IMR-90 (cell line): ENCODE measurements at regions not wholly inside any gene's neighbourhood (a gene's known extent, or its start where the extent isn't known, plus 50 kb on each side); places are given as distances from the start of the nearest gene placed in this dataset.

Source experiments
- ATAC-seq: fragments of 200-7000 bp; cut with Tn5 transposase; 2 replicates; pipeline ENCODE4 v1.9.1; 2020; ENCODE audit warnings: low read depth, mild to moderate bottlenecking, moderate library complexity
- BruUV-seq: library from RNA; stranded (reverse); fragments of 400-500 nt; replicated peaks from 2 replicates; lab custom pipeline; 2021; lab: Mats Ljungman, UMichigan
- CTCF ChIA-PET: fragments of 300-600 bp; formaldehyde crosslinking; extraction: SDS; loops from one replicate; lab custom pipeline; 2021; ENCODE audit warnings: antibody characterized with exemption; lab: Yijun Ruan, JAX
- POLR2A ChIA-PET: fragments of 300-600 bp; sonication (Branson Sonifier 250); formaldehyde crosslinking; loops from one replicate; lab custom pipeline; 2022; ENCODE audit warnings: antibody characterized with exemption; ENCODE audit not compliant: unreplicated experiment; lab: Charles Lee
- DNase-seq: peaks from one replicate; pipeline ENCODE4 v3.0.0; 2013
- H2AFZ ChIP-seq: replicated peaks from 2 replicates; pipeline ENCODE3; 2013; ENCODE audit warnings: low read length, mild to moderate bottlenecking; ENCODE audit not compliant: poor library complexity
- H2AK5ac ChIP-seq: 2 replicates; pipeline ENCODE4 v1.6.1; 2013; ENCODE audit warnings: low read depth, low read length, inconsistent platforms
- H2AK9ac ChIP-seq: replicated peaks from 2 replicates; pipeline ENCODE3; 2013; ENCODE audit warnings: mild to moderate bottlenecking, low read depth, low read length, moderate library complexity; ENCODE audit not compliant: poor library complexity
- H2BK120ac ChIP-seq: 2 replicates; pipeline ENCODE4 v1.6.1; 2013; ENCODE audit warnings: low read depth, low read length, inconsistent platforms
- H2BK15ac ChIP-seq: 3 replicates; pipeline ENCODE4 v1.6.1; 2013; ENCODE audit warnings: low read depth, low read length, inconsistent platforms
- H2BK20ac ChIP-seq: 2 replicates; pipeline ENCODE4 v1.6.1; 2013; ENCODE audit warnings: low read depth, mild to moderate bottlenecking, inconsistent platforms, low read length, moderate library complexity
- H2BK5ac ChIP-seq: 2 replicates; pipeline ENCODE4 v1.6.1; 2013; ENCODE audit warnings: mild to moderate bottlenecking, low read depth, low read length, inconsistent platforms; ENCODE audit not compliant: poor library complexity, severe bottlenecking
- H3K14ac ChIP-seq: replicated peaks from 2 replicates; pipeline ENCODE4 v1.6.1; 2013; ENCODE audit warnings: low read depth, low read length, inconsistent platforms
- H3K18ac ChIP-seq: 2 replicates; pipeline ENCODE4 v1.6.1; 2013; ENCODE audit warnings: low read depth, low read length, control low read depth
- H3K23ac ChIP-seq: 2 replicates; pipeline ENCODE4 v1.6.1; 2013; ENCODE audit warnings: low read depth, low read length, inconsistent platforms
- H3K27ac ChIP-seq: 2 replicates; pipeline ENCODE4 v1.5.1; 2013; ENCODE audit warnings: mild to moderate bottlenecking, control low read depth, low read length; ENCODE audit not compliant: insufficient read depth
- H3K27me3 ChIP-seq: 2 replicates; pipeline ENCODE4 v1.6.1; 2013; ENCODE audit warnings: low read length; ENCODE audit not compliant: control insufficient read depth, insufficient read depth
- H3K36me3 ChIP-seq: 2 replicates; pipeline ENCODE4 v1.6.1; 2013; ENCODE audit warnings: low read length, mixed read lengths; ENCODE audit not compliant: control insufficient read depth, insufficient read depth
- H3K4ac ChIP-seq: 2 replicates; pipeline ENCODE4 v1.6.1; 2013; ENCODE audit warnings: low read depth, low read length, inconsistent platforms
- H3K4me1 ChIP-seq: 2 replicates; pipeline ENCODE4 v1.6.1; 2013; ENCODE audit warnings: low read length, mixed read lengths; ENCODE audit not compliant: control insufficient read depth, insufficient read depth
- H3K4me2 ChIP-seq: 2 replicates; pipeline ENCODE4 v1.6.1; 2013; ENCODE audit warnings: low read depth, mild to moderate bottlenecking, control low read depth, low read length, moderate library complexity
- H3K4me3 ChIP-seq: 2 replicates; pipeline ENCODE4 v1.5.1; 2013; ENCODE audit warnings: low read depth, mild to moderate bottlenecking, control low read depth, low read length, moderate library complexity; ENCODE audit not compliant: insufficient read depth
- H3K56ac ChIP-seq: 2 replicates; pipeline ENCODE4 v1.6.1; 2013; ENCODE audit warnings: low read length, inconsistent platforms; ENCODE audit not compliant: insufficient read depth; ENCODE audit errors: extremely low read depth
- H3K79me1 ChIP-seq, 2 experiments: 2 replicates each; pipeline ENCODE4 v1.6.1; 2013; ENCODE audit warnings: low read length in 2 of 2, inconsistent platforms in 1 of 2, low read depth in 1 of 2
- H3K9ac ChIP-seq: 2 replicates; pipeline ENCODE4 v1.6.1; 2013; ENCODE audit warnings: low read depth, low read length, control low read depth
- H3K9me1 ChIP-seq: 2 replicates; pipeline ENCODE4 v1.6.1; 2013; ENCODE audit warnings: low read length, inconsistent platforms; ENCODE audit not compliant: insufficient read depth
- H3K9me3 ChIP-seq: 2 replicates; pipeline ENCODE4 v1.6.1; 2013; ENCODE audit warnings: low read length; ENCODE audit not compliant: control insufficient read depth, insufficient read depth
- H4K20me1 ChIP-seq: 2 replicates; pipeline ENCODE4 v1.6.1; 2013; ENCODE audit warnings: low read length, inconsistent platforms; ENCODE audit not compliant: insufficient read depth
- H4K5ac ChIP-seq: 2 replicates; pipeline ENCODE4 v1.6.1; 2013; ENCODE audit warnings: mild to moderate bottlenecking, low read depth, low read length, control low read depth
- H4K8ac ChIP-seq, 2 experiments: 2 replicates each; pipeline ENCODE4 v1.6.1; 2013; ENCODE audit warnings: low read depth in 2 of 2, low read length in 2 of 2, control low read depth in 1 of 2, inconsistent platforms in 1 of 2
- H4K91ac ChIP-seq: 2 replicates; pipeline ENCODE4 v1.6.1; 2013; ENCODE audit warnings: low read depth, low read length, inconsistent platforms; ENCODE audit not compliant: insufficient read depth
- BHLHE40 ChIP-seq: fragments of 150-350 bp; IDR thresholded peaks from 2 replicates; pipeline ENCODE4 v1.6.1; 2016; ENCODE audit warnings: mild to moderate bottlenecking, low read depth, low read length
- CEBPB ChIP-seq: IDR thresholded peaks from 2 replicates; pipeline ENCODE4 v1.6.1; 2012; ENCODE audit warnings: low read depth, low read length, improper control_type of control experiment
- CHD1 ChIP-seq: IDR thresholded peaks from 2 replicates; pipeline ENCODE4 v1.6.1; 2012; ENCODE audit warnings: low read depth, low read length, improper control_type of control experiment
- MAFK ChIP-seq: IDR thresholded peaks from 2 replicates; pipeline ENCODE4 v1.6.1; 2012; ENCODE audit warnings: low read depth, low read length, improper control_type of control experiment
- MXI1 ChIP-seq: IDR thresholded peaks from 2 replicates; pipeline ENCODE4 v1.6.1; 2012; ENCODE audit warnings: low read depth, mild to moderate bottlenecking, low read length, moderate library complexity, borderline replicate concordance
- NFE2L2 ChIP-seq: fragments of 150-350 bp; IDR thresholded peaks from 2 replicates; pipeline ENCODE4 v1.6.1; 2016; ENCODE audit warnings: low read depth, mild to moderate bottlenecking, low read length
- RAD21 ChIP-seq: IDR thresholded peaks from 2 replicates; pipeline ENCODE4 v1.6.1; 2012; ENCODE audit warnings: low read length, improper control_type of control experiment
- RCOR1 ChIP-seq: IDR thresholded peaks from 2 replicates; pipeline ENCODE4 v1.6.1; 2012; ENCODE audit warnings: mild to moderate bottlenecking, low read length, improper control_type of control experiment; ENCODE audit not compliant: insufficient replicate concordance
- RFX5 ChIP-seq: IDR thresholded peaks from 2 replicates; pipeline ENCODE4 v1.8.0; 2012; ENCODE audit warnings: low read depth, mild to moderate bottlenecking, low read length, moderate library complexity
- SMC3 ChIP-seq: fragments of 150-350 bp; IDR thresholded peaks from 2 replicates; pipeline ENCODE4 v1.6.1; 2016; ENCODE audit warnings: low read depth, mild to moderate bottlenecking, antibody characterized with exemption, low read length, moderate library complexity
- WGBS, 2 experiments: methylation state at CpG; one replicate each; pipeline versions ENCODE4 v1.1.5 to v1.1.7; 2013; ENCODE audit warnings: missing lambda C conversion rate in 2 of 2; ENCODE audit not compliant: insufficient read length in 1 of 2; ENCODE audit errors: extremely low coverage in 2 of 2; 5-methylcytosine and 5-hydroxymethylcytosine counted together
- dilution Hi-C: fragments of 300-500 bp; cut with HindIII; formaldehyde crosslinking; loops from one replicate; pipeline ENCODE4 v1.14.3; 2018; ENCODE audit warnings: low sequenced_read_pairs; ENCODE audit not compliant: unreplicated experiment
- in situ Hi-C: fragments of 300-500 bp; cut with MboI; formaldehyde crosslinking; loops from 3 replicates; pipeline ENCODE4 v1.14.3; 2019; ENCODE audit warnings: low sequenced_read_pairs, inconsistent platforms, mixed read lengths
- intact Hi-C: fragments of 100-400 bp; cut with micrococcal nuclease; formaldehyde crosslinking; loops from 2 replicates; pipeline ENCODE4 v1.10.0; 2022
- TF ChIP-seq, protein P1 (sequence below): fragments of 150-350 bp; IDR thresholded peaks from 2 replicates; pipeline ENCODE4 v1.6.1; 2016; ENCODE audit warnings: low read depth, mild to moderate bottlenecking, low read length, moderate library complexity, borderline replicate concordance
- TF ChIP-seq, protein P2 (sequence below): fragments of 150-350 bp; IDR thresholded peaks from 2 replicates; pipeline ENCODE4 v1.6.1; 2017; ENCODE audit warnings: mild to moderate bottlenecking, antibody characterized with exemption, low read length, low read depth

DNA sequence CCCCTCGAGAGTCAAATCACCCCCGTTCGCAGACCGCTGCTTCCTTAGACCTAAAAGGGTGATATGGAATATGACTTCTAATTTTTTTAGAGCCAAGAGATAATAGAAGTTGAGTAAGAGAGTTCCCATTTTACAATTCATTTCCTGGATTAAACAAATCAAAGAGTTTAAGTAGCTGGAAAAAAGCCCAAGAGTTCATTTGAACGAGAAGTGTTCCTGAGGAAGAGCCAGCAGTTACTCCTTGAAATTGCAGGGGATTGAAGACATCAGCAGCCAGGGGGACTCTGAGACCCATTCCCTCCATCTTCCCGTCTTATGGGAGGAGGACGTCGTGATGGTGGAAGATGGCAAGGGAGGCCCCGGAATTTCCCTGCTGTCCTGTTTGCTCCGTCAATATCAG lies 277.0 kb downstream of the WDR11 start:
- no CpG with 5 or more reads among the region's 10 CpGs for WGBS, 2 experiments
- H3K14ac ChIP-seq = no peak overlapping the region

More for the DNA sequence above, 277.0 kb downstream of the WDR11 start:
- POLR2A ChIA-PET = no interaction called here
- Histone ChIP-seq H4K20me1 (no peaks in the 10 kb centered on the region), H3K27ac (no peak overlapping the region), H4K91ac (no peak overlapping the region), H2BK15ac (no peak overlapping the region), H3K23ac (no peak overlapping the region), H2BK120ac (no peak overlapping the region), H3K79me1 (no peaks in the 10 kb centered on the region), H2BK5ac (no peak overlapping the region), H2AK9ac (no peak overlapping the region), H3K9me1 (no peaks in the 10 kb centered on the region), H3K4me1 (no peaks in the 10 kb centered on the region), H2AK5ac (no peak overlapping the region), H3K18ac (no peak overlapping the region), H2BK20ac (no peak overlapping the region), H4K8ac (no peak overlapping the region), H3K4me3 (no peak overlapping the region), H3K9ac (no peak overlapping the region), H3K4ac (no peak overlapping the region), H4K5ac (no peak overlapping the region), H2AFZ (no peak overlapping the region), H3K36me3 (no peaks in the 10 kb centered on the region), H3K56ac (no peak overlapping the region), H3K27me3 (no peaks in the 10 kb centered on the region), H3K9me3 (peaks cover 30% of the 10 kb centered on the region), H3K4me2 (no peak overlapping the region)
- in situ Hi-C loops (no loop called here), intact Hi-C loops (no loop called here), dilution Hi-C loops (no loop called here)
- no peak for DNase-seq
- ATAC-seq = no peak
- CTCF ChIA-PET = no interaction called here
- TF ChIP-seq MAFK = no peak
- TF ChIP-seq SMC3 = no peak
- TF ChIP-seq CHD1 = no peak
- no peak for TF ChIP-seq MXI1
- TF ChIP-seq NFE2L2 = no peak
- TF ChIP-seq RAD21 = no peak
- TF ChIP-seq RFX5 = no peak
- TF ChIP-seq, protein P1, sequence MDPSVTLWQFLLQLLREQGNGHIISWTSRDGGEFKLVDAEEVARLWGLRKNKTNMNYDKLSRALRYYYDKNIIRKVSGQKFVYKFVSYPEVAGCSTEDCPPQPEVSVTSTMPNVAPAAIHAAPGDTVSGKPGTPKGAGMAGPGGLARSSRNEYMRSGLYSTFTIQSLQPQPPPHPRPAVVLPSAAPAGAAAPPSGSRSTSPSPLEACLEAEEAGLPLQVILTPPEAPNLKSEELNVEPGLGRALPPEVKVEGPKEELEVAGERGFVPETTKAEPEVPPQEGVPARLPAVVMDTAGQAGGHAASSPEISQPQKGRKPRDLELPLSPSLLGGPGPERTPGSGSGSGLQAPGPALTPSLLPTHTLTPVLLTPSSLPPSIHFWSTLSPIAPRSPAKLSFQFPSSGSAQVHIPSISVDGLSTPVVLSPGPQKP = no peak
- no peak for TF ChIP-seq BHLHE40
- no peak for TF ChIP-seq RCOR1
- TF ChIP-seq CEBPB = no peak
- TF ChIP-seq, protein P2, sequence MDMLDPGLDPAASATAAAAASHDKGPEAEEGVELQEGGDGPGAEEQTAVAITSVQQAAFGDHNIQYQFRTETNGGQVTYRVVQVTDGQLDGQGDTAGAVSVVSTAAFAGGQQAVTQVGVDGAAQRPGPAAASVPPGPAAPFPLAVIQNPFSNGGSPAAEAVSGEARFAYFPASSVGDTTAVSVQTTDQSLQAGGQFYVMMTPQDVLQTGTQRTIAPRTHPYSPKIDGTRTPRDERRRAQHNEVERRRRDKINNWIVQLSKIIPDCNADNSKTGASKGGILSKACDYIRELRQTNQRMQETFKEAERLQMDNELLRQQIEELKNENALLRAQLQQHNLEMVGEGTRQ = no peak
- BruUV-seq = no TSS peak
